HCT116 (cell line): ENCODE measurements at regions not wholly inside any gene's neighbourhood (a gene's known extent, or its start where the extent isn't known, plus 50 kb on each side); places are given as distances from the start of the nearest gene placed in this dataset.
"Not testable (repeated sequence)": the region's sequence is repeated elsewhere in the genome, so short reads cannot be mapped to it uniquely, and the experiment has no call there.

ENCODE experiments used
- ATAC-seq: fragments of 200-7000 bp; cut with Tn5 transposase; 2 replicates; pipeline ENCODE4 v1.9.1; 2020; ENCODE audit warnings: mild to moderate bottlenecking, moderate library complexity
- BruUV-seq: library from RNA; stranded (reverse); fragments of 400-500 nt; replicated peaks from 2 replicates; lab custom pipeline; 2021; lab: Mats Ljungman, UMichigan
- CTCF ChIA-PET: fragments of 300-600 bp; sonication (Branson Sonifier 250); formaldehyde crosslinking; loops from one replicate; lab custom pipeline; 2021; ENCODE audit warnings: antibody characterized with exemption; lab: Charles Lee
- POLR2A ChIA-PET: fragments of 300-600, 350-600 bp; sonication (Branson Sonifier 250); formaldehyde crosslinking; loops from one replicate; lab custom pipeline; 2021; ENCODE audit warnings: antibody characterized with exemption; lab: Charles Lee
- RAD21 ChIA-PET, 2 experiments: fragments of 300-600 bp; sonication (Branson Sonifier 250); formaldehyde crosslinking; loops; one replicate each; lab custom pipeline; 2023; ENCODE audit warnings: low total read pairs in 2 of 2; ENCODE audit not compliant: uncharacterized antibody in 2 of 2, unreplicated experiment in 2 of 2, low non-redundant PET in 1 of 2; lab: Charles Lee
- DNase-seq: peaks from one replicate; pipeline ENCODE4 v3.0.0-alpha.2; 2010; ENCODE audit warnings: low read depth, low spot score
- H2AFZ ChIP-seq: fragments of 200-600 bp; shearing (Covaris generic), sonication (generic); 2 replicates; pipeline ENCODE4 v1.6.1; 2017; ENCODE audit warnings: low read depth, mixed run types, mixed read lengths, antibody characterized with exemption, low read length; ENCODE audit not compliant: poor library complexity, severe bottlenecking
- H3K27ac ChIP-seq: 2 replicates; pipeline ENCODE4 v1.5.1; 2012; ENCODE audit warnings: low read depth, low read length
- H3K27me3 ChIP-seq: fragments of 200-600 bp; sonication (generic); 2 replicates; pipeline ENCODE4 v1.6.1; 2016; ENCODE audit warnings: mixed run types, low read length, mixed read lengths; ENCODE audit not compliant: insufficient read depth
- H3K36me3 ChIP-seq, 2 experiments: fragments of 200-500 bp in 1 of 2; fragments of 200-600 bp in 1 of 2; sonication (Bioruptor generic) in 1 of 2; sonication (generic) in 1 of 2; 2 replicates each; pipeline versions ENCODE4 v1.5.1 to v1.6.1; 2014 to 2016; ENCODE audit warnings: low read length in 2 of 2, inconsistent platforms in 1 of 2, mixed read lengths in 1 of 2, mixed run types in 1 of 2; ENCODE audit not compliant: insufficient read depth in 2 of 2, control insufficient read depth in 1 of 2
- H3K4me1 ChIP-seq, 2 experiments: fragments of 200-600 bp in 1 of 2; sonication (generic) in 1 of 2; 2 replicates each; pipeline versions ENCODE4 v1.5.1 to v1.6.1; 2012 to 2017; ENCODE audit warnings: low read length in 2 of 2, inconsistent platforms in 1 of 2, mild to moderate bottlenecking in 1 of 2, mixed read lengths in 1 of 2, mixed run types in 1 of 2, moderate library complexity in 1 of 2; ENCODE audit not compliant: insufficient read depth in 2 of 2, control insufficient read depth in 1 of 2
- H3K4me2 ChIP-seq: fragments of 200-600 bp; sonication (generic); 2 replicates; pipeline ENCODE4 v1.6.1; 2017; ENCODE audit warnings: mixed run types, low read length, mixed read lengths
- H3K4me3 ChIP-seq, 2 experiments: fragments of 200-600 bp in 1 of 2; sonication (generic) in 1 of 2; replicated peaks in 1 of 2; 2 replicates each; pipeline ENCODE4 v1.5.1; 2011 to 2016; ENCODE audit warnings: low read length in 2 of 2, control low read depth in 1 of 2, low read depth in 1 of 2, mild to moderate bottlenecking in 1 of 2, mixed read lengths in 1 of 2, mixed run types in 1 of 2
- H3K79me2 ChIP-seq: fragments of 200-600 bp; sonication (generic); 2 replicates; pipeline ENCODE4 v1.6.1; 2017; ENCODE audit warnings: mild to moderate bottlenecking, mixed run types, low read length, moderate library complexity, mixed read lengths; ENCODE audit not compliant: insufficient read depth
- H3K9ac ChIP-seq: fragments of 200-600 bp; sonication (generic); 2 replicates; pipeline ENCODE4 v1.6.1; 2016; ENCODE audit warnings: low read length, mixed read lengths
- H3K9me2 ChIP-seq: fragments of 200-600 bp; sonication (generic), shearing (Covaris generic); 2 replicates; pipeline ENCODE4 v1.6.1; 2017; ENCODE audit warnings: mixed run types, mild to moderate bottlenecking, moderate library complexity; ENCODE audit not compliant: insufficient read depth
- H3K9me3 ChIP-seq, 2 experiments: fragments of 200-500 bp in 1 of 2; fragments of 200-600 bp in 1 of 2; sonication (Bioruptor generic) in 1 of 2; sonication (generic) in 1 of 2; 2 replicates each; pipeline ENCODE4 v1.6.1; 2014 to 2017; ENCODE audit warnings: low read length in 2 of 2, mixed read lengths in 2 of 2, inconsistent platforms in 1 of 2, low read depth in 1 of 2, mild to moderate bottlenecking in 1 of 2, mixed run types in 1 of 2, moderate library complexity in 1 of 2; ENCODE audit not compliant: control insufficient read depth in 1 of 2, insufficient read depth in 1 of 2
- H4K20me1 ChIP-seq: fragments of 200-600 bp; sonication (generic), shearing (Covaris generic); 2 replicates; pipeline ENCODE4 v1.6.1; 2017; ENCODE audit warnings: mixed run types, mild to moderate bottlenecking, moderate library complexity; ENCODE audit not compliant: insufficient read depth
- CEBPB ChIP-seq: IDR thresholded peaks from 2 replicates; pipeline ENCODE4 v1.6.1; 2012; ENCODE audit warnings: low read depth
- EGR1 ChIP-seq: IDR thresholded peaks from 2 replicates; pipeline ENCODE4 v1.6.1; 2012; ENCODE audit warnings: low read depth
- ELF1 ChIP-seq: IDR thresholded peaks from 2 replicates; pipeline ENCODE4 v1.6.1; 2012; ENCODE audit warnings: low read depth, borderline replicate concordance
- EZH2 ChIP-seq: fragments of 200-600 bp; sonication (generic); IDR thresholded peaks from 2 replicates; pipeline ENCODE4 v1.6.1; 2017; ENCODE audit warnings: antibody characterized with exemption, mixed run types
- EZH2phosphoT487 ChIP-seq: fragments of 200-600 bp; IDR thresholded peaks from 2 replicates; pipeline ENCODE4 v1.6.1; 2018; ENCODE audit warnings: antibody characterized with exemption, borderline replicate concordance
- FOSL1 ChIP-seq: IDR thresholded peaks from 2 replicates; pipeline ENCODE4 v1.6.1; 2012; ENCODE audit warnings: low read depth
- JUND ChIP-seq: IDR thresholded peaks from 2 replicates; pipeline ENCODE4 v1.6.1; 2012
- POLR2A ChIP-seq: IDR thresholded peaks from 2 replicates; pipeline ENCODE4 v1.7.0; 2011; ENCODE audit warnings: borderline replicate concordance; ENCODE audit not compliant: insufficient read depth, insufficient read length; ENCODE audit errors: extremely low read depth
- POLR2AphosphoS5 ChIP-seq: IDR thresholded peaks from 2 replicates; pipeline ENCODE4 v1.6.1; 2011; ENCODE audit warnings: mild to moderate bottlenecking, low read depth, low read length, moderate library complexity
- RAD21 ChIP-seq: IDR thresholded peaks from 2 replicates; pipeline ENCODE4 v1.6.1; 2012; ENCODE audit warnings: low read depth, mild to moderate bottlenecking
- SIN3A ChIP-seq: IDR thresholded peaks from 2 replicates; pipeline ENCODE4 v1.6.1; 2012; ENCODE audit warnings: low read depth
- SP1 ChIP-seq: IDR thresholded peaks from 2 replicates; pipeline ENCODE4 v1.6.1; 2012; ENCODE audit warnings: low read depth
- SRF ChIP-seq: IDR thresholded peaks from 2 replicates; pipeline ENCODE4 v1.6.1; 2012; ENCODE audit warnings: low read depth
- TCF7L2 ChIP-seq: IDR thresholded peaks from 2 replicates; pipeline ENCODE4 v1.7.0; 2011; ENCODE audit warnings: borderline replicate concordance, inconsistent platforms; ENCODE audit not compliant: insufficient read depth, insufficient read length; ENCODE audit errors: extremely low read depth
- ZFX ChIP-seq: fragments of 450-650 bp; IDR thresholded peaks from 2 replicates; pipeline ENCODE4 v1.6.1; 2017
- ZNF274 ChIP-seq: fragments of 200-500 bp; sonication (Bioruptor generic); IDR thresholded peaks from 2 replicates; pipeline ENCODE4 v1.6.1; 2014; ENCODE audit warnings: mild to moderate bottlenecking, low read depth, low read length, inconsistent platforms
- intact Hi-C: fragments of 100-400 bp; cut with micrococcal nuclease; formaldehyde crosslinking; loops from 2 replicates; pipeline ENCODE4 v1.10.0; 2022
- TF ChIP-seq, protein P1 (sequence below), 3 experiments: fragments of 200-600 bp in 1 of 3; sonication (generic) in 1 of 3; IDR thresholded peaks in 2 of 3; conservative IDR thresholded peaks in 1 of 3; 2 replicates each; pipeline ENCODE4 v1.5.1; 2012 to 2017; ENCODE audit warnings: low read depth in 2 of 3, low read length in 2 of 3, antibody characterized with exemption in 1 of 3, borderline replicate concordance in 1 of 3, control low read depth in 1 of 3, mild to moderate bottlenecking in 1 of 3, mixed read lengths in 1 of 3, mixed run types in 1 of 3, moderate library complexity in 1 of 3; ENCODE audit not compliant: insufficient read depth in 1 of 3
- TF ChIP-seq, protein P2 (sequence below): IDR thresholded peaks from 2 replicates; pipeline ENCODE4 v1.6.1; 2012
- TF ChIP-seq, protein P3 (sequence below): IDR thresholded peaks from 2 replicates; pipeline ENCODE4 v1.6.1; 2012; ENCODE audit warnings: low read depth

DNA sequence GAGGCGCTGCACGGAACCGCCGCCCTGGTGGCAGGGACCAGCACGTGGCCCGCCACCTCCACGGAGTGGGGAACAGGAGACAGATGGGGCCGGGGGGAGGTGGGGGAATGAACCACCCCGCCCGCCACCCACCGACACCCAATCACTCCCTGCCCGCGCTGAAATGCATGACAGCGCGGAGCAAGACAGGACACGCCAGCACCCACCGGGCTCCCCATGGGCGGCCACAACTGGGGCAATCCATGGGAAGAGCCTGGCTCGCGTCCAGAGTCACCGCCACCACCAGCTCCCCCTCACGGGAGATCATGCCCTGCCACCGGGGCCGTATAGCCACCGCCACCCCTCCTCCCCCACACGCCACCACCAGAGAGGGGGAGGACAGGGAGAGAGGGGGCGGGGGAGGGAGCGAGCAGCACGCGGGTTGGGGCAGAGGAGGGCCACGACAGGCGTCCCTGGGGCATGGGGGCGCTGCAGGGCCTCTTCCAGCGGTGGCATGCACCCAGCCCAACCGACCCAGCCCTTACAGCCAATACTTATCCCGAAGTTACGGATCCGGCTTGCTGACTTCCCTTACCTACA is 744.3 kb upstream of the DEFB115 start:
- H3K27me3 ChIP-seq = no peaks in the 10 kb centered on the region
- H2AFZ ChIP-seq = no peak overlapping the region
- H3K9ac ChIP-seq = no peak overlapping the region
- no peaks in the 10 kb centered on the region for H3K9me3 ChIP-seq
- RAD21 ChIA-PET = no interaction called here
- H3K36me3 ChIP-seq = no peaks in the 10 kb centered on the region
- H3K9me2 ChIP-seq = no peaks in the 10 kb centered on the region
- no peaks in the 10 kb centered on the region for H3K79me2 ChIP-seq
- TF ChIP-seq SIN3A = no peak
- no peak for TF ChIP-seq JUND
- no peak for TF ChIP-seq POLR2A
- no peak for TF ChIP-seq RAD21
- TF ChIP-seq, protein P1, sequence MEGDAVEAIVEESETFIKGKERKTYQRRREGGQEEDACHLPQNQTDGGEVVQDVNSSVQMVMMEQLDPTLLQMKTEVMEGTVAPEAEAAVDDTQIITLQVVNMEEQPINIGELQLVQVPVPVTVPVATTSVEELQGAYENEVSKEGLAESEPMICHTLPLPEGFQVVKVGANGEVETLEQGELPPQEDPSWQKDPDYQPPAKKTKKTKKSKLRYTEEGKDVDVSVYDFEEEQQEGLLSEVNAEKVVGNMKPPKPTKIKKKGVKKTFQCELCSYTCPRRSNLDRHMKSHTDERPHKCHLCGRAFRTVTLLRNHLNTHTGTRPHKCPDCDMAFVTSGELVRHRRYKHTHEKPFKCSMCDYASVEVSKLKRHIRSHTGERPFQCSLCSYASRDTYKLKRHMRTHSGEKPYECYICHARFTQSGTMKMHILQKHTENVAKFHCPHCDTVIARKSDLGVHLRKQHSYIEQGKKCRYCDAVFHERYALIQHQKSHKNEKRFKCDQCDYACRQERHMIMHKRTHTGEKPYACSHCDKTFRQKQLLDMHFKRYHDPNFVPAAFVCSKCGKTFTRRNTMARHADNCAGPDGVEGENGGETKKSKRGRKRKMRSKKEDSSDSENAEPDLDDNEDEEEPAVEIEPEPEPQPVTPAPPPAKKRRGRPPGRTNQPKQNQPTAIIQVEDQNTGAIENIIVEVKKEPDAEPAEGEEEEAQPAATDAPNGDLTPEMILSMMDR (IDR thresholded peaks at IDR 0.05 in 2 of 3, conservative IDR thresholded peaks at IDR 0.05 in 1 of 3; ENCODE audit: borderline replicate concordance in 1 of 3, insufficient read depth in 1 of 3, low read depth in 2 of 3, low read length in 2 of 3) = no peak
- no peak for TF ChIP-seq SRF
- TF ChIP-seq SP1 = no peak
- TF ChIP-seq, protein P2, sequence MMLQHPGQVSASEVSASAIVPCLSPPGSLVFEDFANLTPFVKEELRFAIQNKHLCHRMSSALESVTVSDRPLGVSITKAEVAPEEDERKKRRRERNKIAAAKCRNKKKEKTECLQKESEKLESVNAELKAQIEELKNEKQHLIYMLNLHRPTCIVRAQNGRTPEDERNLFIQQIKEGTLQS = no peak
- no peak for TF ChIP-seq EGR1
- TF ChIP-seq, protein P3, sequence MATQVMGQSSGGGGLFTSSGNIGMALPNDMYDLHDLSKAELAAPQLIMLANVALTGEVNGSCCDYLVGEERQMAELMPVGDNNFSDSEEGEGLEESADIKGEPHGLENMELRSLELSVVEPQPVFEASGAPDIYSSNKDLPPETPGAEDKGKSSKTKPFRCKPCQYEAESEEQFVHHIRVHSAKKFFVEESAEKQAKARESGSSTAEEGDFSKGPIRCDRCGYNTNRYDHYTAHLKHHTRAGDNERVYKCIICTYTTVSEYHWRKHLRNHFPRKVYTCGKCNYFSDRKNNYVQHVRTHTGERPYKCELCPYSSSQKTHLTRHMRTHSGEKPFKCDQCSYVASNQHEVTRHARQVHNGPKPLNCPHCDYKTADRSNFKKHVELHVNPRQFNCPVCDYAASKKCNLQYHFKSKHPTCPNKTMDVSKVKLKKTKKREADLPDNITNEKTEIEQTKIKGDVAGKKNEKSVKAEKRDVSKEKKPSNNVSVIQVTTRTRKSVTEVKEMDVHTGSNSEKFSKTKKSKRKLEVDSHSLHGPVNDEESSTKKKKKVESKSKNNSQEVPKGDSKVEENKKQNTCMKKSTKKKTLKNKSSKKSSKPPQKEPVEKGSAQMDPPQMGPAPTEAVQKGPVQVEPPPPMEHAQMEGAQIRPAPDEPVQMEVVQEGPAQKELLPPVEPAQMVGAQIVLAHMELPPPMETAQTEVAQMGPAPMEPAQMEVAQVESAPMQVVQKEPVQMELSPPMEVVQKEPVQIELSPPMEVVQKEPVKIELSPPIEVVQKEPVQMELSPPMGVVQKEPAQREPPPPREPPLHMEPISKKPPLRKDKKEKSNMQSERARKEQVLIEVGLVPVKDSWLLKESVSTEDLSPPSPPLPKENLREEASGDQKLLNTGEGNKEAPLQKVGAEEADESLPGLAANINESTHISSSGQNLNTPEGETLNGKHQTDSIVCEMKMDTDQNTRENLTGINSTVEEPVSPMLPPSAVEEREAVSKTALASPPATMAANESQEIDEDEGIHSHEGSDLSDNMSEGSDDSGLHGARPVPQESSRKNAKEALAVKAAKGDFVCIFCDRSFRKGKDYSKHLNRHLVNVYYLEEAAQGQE = no peak
- TF ChIP-seq FOSL1 = no peak
- TF ChIP-seq ZNF274 = no peak
- TF ChIP-seq EZH2phosphoT487 = no peak
- no peak for TF ChIP-seq CEBPB
- no peak for TF ChIP-seq EZH2
- no peak for TF ChIP-seq TCF7L2
- TF ChIP-seq ELF1 = no peak
- TF ChIP-seq POLR2AphosphoS5 = no peak
- TF ChIP-seq ZFX = no peak
- BruUV-seq = no TSS peak
- ATAC-seq (no peak), DNase-seq (no peak)
- no peak overlapping the region for H3K27ac ChIP-seq
- no peaks in the 10 kb centered on the region for H3K4me1 ChIP-seq
- no peak overlapping the region for H3K4me3 ChIP-seq
- CTCF ChIA-PET = no interaction called here
- POLR2A ChIA-PET = no interaction called here
- no peaks in the 10 kb centered on the region for H4K20me1 ChIP-seq
- intact Hi-C loops = no loop called here
- H3K4me2 ChIP-seq = no peak overlapping the region

DNA sequence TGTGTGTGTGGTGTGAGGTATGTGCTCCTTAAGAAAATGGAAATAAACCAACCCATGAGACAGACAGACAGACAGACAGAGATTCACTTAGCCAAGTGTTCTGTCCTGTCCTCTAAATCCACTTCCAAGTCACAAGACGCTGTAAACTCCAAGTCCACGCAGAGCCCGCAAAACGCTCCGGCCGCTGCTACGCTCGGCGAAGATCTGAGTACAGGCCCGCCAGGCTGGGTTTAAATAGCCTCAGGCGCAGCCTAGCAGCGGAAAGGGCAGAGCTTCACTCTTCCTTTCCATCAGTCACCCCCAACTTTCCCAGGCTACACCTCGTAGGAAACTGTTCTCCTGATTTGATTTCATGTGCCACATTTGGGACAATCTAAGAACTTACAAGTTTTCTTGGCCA is 741.5 kb upstream of the DEFB115 start:
- DNase-seq, H3K36me3 ChIP-seq, H3K27ac ChIP-seq, RAD21 ChIA-PET, H3K9ac ChIP-seq, H4K20me1 ChIP-seq, H3K27me3 ChIP-seq, H3K4me2 ChIP-seq, intact Hi-C loops, H3K79me2 ChIP-seq, H3K4me1 ChIP-seq, ATAC-seq, H3K9me3 ChIP-seq, BruUV-seq, H3K9me2 ChIP-seq, CTCF ChIA-PET, H3K4me3 ChIP-seq, POLR2A ChIA-PET, H2AFZ ChIP-seq: not testable (repeated sequence)
